NCI-H1417 treated with DMSO at 0.1 percent for 48 hours (cell line): ENCODE measurements at regions not wholly inside any gene's neighbourhood (a gene's known extent, or its start where the extent isn't known, plus 50 kb on each side); places are given as distances from the start of the nearest gene placed in this dataset.

Source experiments
- DNase-seq: peaks from one replicate; lab custom pipeline; 2025; lab: John Stamatoyannopoulos, UW

DNA sequence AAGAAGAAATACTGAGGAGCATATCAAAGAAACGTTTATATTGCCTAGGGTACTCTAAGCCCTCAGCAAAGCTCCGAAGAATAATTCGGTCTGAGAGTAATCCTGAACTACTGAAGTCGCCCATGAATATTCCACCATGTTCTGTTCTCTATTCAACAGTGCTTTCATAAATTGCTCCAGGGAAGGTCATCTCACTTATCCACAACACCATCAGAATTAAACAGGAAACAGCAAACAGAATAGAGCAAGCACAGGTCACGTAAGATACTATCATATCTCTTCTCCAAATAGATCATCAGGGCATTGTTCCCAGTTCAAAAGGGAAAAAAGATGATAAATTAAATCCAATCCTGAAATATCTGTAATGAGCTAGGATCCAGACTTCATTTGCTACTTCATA is 325.6 kb downstream of the DEPDC1B start:
- DNase-seq = no peak

DNA sequence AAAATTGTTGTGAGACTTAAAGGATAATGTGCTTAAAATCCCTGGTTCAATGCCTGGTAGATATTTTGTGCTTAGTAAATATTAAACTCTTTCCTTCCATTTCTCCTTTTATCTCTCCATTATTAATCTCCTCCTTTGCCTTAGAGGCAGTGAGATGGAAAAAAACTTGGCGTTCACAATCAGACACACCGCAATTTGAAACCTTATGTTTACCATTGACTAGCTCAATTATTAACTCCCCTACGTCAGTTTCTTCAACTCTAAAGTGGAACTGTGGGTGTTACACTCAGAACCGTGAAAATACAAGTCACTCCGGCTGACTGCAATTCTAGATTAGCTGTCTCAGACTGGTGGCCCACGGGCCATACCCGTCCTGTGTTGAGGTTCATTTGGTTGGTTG is 327.2 kb downstream of the DEPDC1B start:
- DNase-seq = no peak

DNA sequence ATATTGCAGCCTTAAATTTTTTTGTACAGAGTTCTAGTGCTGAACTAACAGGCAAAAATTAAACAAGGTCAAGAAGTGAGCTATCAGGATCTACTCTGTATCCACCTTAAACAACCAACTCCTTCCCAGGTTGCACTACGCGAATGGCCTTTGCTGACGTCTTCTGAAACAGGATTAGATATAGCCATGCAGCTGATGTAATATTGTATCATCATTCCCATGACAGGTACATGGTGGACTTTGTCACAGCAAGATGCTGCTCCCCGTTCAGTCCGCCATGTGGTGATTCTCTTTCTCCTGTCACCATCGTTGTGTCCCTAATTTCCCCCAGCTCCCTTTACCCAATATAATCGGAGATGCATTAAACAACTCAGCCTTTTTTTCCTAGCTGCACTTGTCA is 328.9 kb downstream of the DEPDC1B start:
- DNase-seq = no peak

DNA sequence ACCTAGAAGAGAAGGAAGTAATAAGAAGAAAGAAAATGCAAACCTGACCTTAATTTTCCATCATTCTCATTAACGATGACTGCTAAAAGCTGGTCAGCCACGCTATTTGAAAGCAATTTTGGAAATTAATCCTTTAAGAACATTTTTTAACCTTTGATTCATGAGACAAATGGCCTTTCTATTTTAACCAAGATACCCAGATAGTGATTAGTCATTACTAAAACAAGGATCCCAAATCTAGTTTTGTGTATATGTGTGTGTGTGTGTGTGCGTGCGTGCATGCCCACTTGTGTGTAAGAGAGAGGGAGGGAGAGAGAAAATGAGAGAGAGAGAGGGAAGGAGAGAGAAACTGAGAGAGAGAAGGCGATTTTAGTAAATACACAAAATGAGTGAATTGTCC is 329.5 kb downstream of the DEPDC1B start:
- no peak for DNase-seq

DNA sequence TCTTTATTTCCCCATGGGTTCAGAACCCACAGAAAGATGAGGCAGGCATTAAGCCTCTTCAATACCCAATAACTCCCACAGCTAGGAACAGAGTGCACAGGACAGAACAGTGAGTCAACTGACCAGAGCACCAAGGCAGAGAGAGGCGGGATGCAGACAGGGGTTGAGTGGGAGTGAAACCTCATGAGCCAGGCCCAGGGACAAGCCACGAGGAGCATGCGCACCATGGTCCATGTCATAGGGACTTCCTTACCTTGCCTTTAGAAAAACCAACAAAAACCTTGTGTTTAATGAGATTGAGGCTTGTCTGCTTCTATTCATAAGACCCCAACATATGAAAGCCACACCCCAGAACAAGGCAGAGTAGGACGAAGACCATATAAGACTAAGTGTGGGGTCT is 330.6 kb downstream of the DEPDC1B start:
- no peak for DNase-seq

DNA sequence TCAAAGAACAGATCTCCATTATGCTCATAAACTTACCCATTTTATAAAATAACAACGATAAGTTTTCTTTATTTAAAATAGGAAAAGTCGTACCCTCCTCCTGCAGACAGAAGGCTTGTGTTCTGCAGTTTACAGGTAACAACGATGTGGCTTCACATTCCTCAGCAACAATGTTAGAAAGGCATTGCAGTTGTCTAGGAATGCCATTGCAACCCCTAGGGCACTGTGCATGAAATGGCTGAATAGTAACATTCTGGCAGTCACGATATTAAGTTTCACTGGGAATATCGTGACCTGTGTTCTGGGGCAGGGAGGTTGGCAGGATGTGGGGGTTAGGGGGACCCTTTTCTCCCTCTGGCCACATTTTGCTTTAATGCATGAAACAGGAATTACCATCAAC is 331.9 kb downstream of the DEPDC1B start:
- no peak for DNase-seq

DNA sequence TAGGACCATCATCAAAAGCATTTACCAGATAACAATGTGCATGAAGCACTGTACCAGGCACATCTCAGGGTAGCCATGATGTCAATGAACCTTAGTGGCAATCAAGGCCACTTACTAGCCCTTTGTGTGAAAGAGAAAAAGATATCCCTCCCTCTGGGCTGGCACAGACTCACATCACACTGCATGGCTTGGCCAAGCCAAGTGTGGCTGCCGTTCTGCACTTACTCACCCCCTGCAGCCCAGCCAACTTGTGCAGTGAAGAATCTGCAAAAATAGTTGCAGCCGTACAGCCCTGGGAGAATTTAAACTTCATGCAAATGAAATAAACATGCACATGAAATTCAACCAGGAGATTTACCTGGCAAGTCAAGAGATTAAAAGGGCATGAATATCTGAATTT is 333.5 kb downstream of the DEPDC1B start:
- DNase-seq = no peak

DNA sequence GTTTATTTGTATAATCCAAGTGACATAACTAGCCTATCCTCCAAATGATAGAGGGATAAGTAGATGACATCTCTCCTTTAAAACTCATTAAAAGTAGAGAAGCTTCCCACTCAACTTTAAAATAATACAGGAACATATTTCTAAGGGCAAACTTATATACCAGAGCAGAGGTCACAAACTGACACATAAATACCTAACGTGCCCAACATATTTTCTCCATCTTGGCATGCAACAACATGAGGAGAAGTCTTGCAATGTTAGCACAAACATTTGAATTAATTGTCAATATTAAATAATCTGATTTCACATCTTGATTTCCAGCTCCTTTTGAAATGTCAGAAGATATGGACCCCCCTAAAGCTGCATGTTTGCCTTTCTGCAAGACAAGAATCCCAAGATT is 335.0 kb downstream of the DEPDC1B start:
- no peak for DNase-seq

DNA sequence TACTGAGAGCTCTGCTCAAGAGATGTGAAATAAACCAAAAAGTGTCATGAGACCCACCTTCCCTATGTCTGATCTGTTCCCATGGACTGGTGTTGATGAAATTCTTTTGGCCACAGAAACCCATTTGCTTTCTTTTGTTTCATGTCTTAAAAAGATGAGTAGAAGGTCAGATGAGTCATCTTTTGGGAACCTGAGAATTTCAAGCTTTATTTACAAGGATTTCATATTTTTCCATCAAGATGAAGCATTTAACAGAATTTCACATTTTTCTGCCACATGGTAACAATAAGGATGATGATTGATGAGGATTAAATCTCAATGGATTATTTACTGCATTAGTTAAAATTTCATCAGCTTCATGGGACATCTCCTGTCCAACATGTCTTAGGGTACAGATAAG is 337.8 kb downstream of the DEPDC1B start:
- DNase-seq = no peak

DNA sequence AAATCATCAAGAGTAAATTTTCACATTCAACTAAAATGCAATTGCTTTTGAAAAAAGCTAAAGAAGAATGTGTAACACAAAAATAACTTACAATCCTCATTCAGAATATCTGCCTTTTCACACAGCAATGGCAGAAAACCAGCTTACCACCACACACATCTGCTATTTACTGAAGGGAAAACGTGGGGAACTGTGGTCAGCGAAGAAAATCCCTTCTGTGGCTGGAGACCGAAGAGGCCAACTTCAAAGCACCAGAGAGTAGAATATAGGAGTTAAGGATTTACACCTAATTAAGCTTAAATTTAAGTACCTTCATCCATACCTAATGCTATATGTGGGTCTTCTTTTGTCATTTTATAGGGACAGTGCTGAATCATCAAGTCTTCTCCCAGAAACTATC is 339.6 kb downstream of the DEPDC1B start:
- no peak for DNase-seq

DNA sequence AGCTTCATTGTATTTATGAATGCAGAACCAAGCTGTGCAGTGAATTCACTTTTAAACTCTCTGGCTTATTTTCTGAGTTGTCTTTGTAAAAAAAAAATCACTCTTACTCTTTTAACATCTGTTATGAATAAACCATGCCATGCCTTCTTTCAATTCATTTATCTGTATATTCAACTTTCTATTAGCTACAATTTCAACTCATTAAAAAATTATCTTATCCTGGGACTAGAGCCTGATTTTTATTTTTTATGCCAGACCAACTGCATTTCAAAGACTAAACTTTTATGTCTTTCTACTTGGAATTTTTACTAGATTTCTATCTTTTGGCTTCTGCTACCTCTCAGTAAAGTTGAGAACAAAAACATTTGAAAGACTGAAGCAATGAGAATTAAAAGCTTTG is 342.7 kb downstream of the DEPDC1B start:
- DNase-seq = no peak

DNA sequence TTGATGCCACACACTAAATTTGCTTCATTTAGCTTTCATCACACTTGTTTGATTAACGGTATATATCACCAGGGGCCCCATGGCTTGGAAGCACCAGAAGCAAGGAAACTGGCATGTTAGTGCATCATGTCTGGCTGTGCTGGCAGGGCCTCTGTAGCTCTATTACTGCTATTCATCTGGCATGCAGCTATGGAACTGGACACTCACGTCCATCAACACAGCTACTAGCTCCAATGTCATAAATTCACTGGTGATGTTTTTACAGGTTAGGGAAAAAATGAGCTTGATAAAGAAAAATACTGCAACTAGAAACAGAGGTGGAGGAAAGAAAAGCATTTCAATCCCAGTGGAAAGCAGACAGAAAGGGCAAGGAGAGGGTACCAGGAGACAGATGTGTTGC is 343.2 kb downstream of the DEPDC1B start:
- no peak for DNase-seq

DNA sequence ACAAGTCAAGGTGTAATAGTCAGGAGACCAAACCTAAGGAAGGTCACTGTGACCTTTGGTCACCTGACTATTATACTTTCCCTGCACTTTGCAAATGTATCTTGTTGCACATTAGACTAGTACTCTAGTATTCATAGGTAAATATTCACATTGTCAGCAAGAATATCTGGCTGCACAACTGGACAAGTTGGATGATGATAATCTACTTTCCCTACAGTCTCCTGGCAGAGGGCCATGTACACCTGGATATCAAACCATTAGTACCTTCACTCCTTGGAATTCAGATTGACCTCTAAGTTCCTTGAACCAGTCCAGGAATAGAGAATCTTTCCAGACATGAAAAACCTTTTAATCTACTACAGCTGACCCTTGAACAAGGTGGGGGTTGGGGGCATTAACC is 344.8 kb downstream of the DEPDC1B start:
- no peak for DNase-seq

DNA sequence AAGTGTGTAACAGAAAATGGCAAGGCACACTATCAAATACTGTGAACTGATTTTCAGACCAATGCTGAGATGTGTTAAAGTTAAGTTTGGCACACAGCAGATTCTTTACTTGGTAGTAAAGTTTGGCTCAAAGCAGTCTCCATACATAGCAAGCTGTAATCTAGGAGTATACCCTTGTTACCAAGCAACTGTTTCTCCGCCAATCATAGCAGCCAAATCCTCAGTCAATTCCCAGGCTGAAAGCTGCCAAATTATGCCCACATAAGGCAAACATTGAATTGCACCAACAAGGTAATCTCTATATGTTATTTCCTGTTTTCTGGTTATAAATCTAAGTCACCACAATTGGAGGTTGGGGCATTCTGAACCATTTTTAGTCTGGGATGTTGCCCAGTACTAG is 345.7 kb downstream of the DEPDC1B start:
- no peak for DNase-seq

DNA sequence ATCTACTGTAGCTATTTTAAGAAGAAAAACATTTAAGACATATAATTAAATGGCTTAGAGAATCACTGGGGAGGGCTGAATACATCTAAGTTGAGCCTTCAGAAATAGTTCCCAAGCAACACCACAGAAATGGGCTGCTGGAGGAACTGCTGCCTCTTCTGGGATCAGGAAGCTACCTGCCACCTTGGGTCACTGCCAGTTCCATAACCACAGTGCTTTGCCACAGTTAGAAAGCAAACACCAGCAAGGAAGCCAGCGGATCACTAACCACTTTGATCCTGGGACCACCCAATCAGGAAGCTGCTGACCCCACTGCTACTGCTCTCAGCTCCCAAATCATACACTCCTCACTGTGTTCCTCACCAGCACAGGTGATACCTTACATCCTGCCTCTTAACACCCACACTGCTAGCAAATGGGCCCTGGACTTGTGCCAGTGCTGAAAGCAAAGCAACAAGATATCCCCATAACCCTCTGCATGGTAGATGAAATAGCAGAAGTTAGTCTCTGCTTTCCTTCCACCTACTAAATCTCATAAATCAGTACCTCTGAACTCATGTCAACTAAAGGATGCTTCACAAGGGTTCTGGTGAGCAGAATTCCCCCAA is 346.9 kb downstream of the DEPDC1B start:
- DNase-seq = no peak

DNA sequence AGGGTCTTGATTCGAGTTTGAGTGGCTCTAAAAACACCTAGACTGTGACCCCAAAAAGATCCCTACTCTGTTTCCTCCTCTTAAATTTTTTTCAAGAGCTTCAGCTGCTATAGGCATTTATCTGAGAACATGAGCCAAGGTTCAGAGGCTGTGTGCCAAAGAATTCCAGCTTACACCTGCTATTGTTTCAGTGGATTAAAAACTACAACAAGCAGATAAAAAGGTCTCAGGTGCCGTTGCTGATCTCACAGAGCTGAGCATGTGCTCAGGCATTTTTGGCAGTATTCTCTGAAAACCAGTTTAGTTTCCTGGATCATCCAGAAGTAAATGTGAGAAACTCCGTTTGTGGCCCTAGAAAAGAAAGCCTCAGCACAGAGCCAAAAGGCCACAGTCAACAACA is 349.2 kb downstream of the DEPDC1B start:
- no peak for DNase-seq

DNA sequence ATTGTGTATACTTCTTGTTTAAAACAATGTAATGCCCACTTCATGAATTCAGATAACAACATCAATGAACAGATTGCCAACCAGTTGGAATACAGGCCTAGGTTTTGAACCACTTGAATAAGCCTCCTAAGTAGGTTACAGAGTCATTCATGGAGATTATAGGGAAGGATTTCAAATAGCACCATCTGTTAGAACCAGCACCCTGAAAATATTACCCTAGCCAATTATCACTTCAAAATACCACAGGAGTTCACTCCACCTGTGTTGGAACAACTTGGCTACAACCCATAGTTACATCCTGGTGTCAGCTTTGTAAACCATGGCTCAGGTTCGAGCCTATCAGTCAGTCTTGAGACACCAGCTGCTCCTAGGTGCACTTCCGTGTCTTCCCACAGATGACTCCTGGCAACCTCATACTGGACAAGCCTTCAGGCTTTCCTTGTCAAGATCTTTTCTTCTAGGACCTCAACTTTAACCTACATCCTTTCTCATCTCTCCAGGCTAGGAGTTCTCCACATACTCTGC is 350.0 kb downstream of the DEPDC1B start:
- DNase-seq = no peak

DNA sequence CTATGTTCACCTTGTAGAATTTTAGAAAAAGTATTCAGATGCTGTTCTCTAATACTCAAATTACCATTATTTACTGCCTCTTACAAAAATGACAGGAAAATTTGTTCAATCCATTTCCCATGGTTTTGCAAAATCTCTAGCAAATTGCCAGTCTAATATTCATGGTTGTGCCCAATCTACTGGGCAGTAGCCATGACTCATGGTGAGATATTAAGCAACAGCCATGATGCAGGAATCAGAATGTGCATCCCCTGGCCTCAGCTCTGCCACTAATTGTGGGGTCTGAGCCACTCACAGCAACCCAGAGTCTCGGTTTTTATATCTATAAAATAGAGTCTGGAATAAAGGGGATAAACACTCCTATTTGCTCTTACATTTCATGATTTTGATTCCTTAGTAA is 353.6 kb downstream of the DEPDC1B start:
- DNase-seq = no peak

DNA sequence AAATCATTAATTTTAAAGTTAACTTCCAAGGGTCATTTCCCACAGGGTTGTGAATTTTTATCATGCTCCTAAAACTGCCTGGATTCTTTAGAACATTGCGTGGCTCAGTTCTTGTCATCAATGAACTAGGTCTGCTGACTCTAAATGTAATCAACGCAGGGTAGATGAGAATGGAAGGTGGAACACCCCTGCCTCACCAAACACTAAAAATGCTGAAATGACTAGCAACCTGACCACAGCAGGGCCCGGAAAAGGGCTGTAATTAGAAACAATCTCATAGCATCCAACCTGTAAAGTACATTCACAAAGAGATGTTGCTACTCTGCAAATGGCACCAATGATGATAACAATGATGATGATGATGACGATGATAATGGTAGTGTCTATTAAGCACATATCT is 356.9 kb downstream of the DEPDC1B start:
- DNase-seq = no peak

DNA sequence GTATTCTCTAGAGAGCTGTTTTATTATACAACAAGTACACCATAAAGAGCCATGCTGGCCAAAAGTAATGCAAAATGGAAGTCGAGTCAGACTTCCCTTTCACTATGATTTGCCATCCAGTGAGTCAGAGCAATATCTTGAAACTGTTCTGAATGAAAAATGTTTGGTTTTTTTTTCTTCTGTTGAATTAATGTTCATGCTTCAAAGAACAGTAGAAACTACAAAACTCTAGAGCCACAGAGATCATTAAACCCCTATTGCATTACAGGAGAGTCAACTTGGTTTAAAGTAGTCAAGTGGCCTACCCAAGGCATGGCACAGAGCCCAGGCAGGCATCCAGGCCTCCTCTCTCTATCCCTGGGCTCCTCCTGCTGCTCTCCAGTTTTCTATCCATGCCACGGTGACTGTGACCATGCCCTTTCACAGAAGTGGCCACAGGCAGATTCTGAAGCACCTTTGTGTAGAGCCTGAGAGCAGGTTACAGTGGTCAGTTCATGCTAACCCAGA is 358.9 kb downstream of the DEPDC1B start:
- no peak for DNase-seq

DNA sequence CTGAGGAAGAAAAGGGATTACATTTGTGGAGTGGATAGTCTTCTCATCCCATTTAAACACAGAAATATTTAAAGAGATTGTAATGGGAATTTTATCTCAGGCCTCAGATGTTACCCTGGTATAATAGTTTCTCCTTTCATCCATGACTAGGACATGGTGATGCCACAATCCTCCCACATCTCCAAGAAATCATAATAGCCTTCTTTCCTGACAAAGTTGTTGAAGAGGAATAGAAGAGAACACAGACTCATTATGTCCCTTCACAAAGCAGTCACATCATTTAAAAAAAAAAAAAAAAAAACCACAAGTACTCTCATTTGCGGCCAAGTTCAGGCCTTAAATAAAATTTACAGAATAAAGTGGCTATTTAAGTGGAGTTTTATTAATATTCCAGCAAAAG is 359.6 kb downstream of the DEPDC1B start:
- no peak for DNase-seq

DNA sequence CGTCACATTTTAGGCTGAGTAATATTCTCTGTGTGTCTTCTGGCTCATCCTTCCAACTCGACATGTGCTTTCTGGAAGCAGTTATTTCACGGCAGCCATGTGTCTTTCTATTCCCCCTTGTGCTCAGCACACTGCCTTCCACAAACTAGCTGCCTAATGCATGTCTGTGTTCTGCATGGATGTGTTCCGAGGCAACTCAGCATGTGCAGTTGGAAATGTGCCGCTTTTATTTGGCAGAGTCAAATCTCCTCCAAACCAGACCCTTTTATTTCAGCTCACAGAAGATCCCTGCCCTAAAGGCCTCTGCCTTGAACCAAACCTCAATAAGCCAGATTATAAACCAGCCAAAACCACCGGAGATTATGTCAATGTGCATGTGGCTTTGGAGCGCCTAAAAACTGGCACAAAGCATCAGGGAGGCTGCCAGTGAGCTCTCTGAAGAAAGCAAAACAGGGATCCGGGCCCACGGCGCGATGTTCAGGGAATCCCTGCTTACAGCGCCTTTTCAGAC is 360.2 kb downstream of the DEPDC1B start:
- no peak for DNase-seq

DNA sequence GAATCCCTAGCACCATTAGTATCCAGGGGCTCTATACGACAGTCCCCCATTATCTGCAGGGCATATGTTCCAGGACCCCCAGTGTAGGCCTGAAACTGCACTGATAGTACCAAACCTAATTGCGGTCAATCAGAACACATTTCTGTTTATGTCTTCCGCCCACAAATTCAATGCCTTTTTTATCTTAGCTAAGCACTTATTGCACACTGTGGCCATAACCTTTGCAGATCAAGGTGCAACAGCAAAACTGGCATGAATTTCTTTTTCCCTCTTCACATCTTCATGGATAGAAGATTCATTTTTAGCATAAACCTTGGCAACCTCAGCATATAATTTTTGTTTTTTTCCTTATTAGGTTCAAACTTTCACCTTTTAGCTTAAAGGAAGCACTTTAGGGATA is 361.1 kb downstream of the DEPDC1B start:
- no peak for DNase-seq

DNA sequence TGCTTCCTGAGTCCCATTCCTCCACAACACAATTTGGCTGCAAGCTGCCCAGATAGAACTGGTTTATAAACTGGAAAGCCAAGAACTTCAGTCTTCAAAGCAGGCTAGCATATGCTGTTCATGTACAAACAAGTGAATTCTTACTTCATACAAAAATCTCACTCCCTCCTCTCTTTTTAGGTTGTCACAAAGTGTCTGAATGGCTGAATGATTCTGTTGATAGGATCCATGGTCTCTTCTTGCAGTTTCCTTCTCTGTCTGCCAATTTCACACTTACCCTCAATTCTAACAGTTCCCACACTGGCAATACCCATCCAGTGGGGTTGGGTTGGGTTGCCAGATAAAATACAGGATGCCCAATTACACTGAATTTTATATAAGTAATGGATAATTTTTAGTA is 363.5 kb downstream of the DEPDC1B start:
- DNase-seq = no peak
